GM12878 (cell line): ENCODE measurements at regions not wholly inside any gene's neighbourhood (a gene's known extent, or its start where the extent isn't known, plus 50 kb on each side); places are given as distances from the start of the nearest gene placed in this dataset.

Experiments
- ATAC-seq: fragments of 200-7000 bp; cut with Tn5 transposase; 3 replicates; pipeline ENCODE4 v1.9.1; 2020; ENCODE audit warnings: mild to moderate bottlenecking, moderate library complexity
- BruUV-seq: library from RNA; stranded (reverse); fragments of 400-500 nt; replicated peaks from 2 replicates; lab custom pipeline; 2021; lab: Mats Ljungman, UMichigan
- CTCF ChIA-PET: fragments of 300-600 bp; sonication (Branson Sonifier 250); formaldehyde crosslinking; extraction: SDS; loops from one replicate; lab custom pipeline; 2021; ENCODE audit warnings: inconsistent platforms; lab: Yijun Ruan, JAX
- POLR2A ChIA-PET: fragments of 350-600 bp; formaldehyde crosslinking; extraction: SDS; loops from one replicate; lab custom pipeline; 2021; ENCODE audit warnings: inconsistent platforms; lab: Charles Lee
- RAD21 ChIA-PET: fragments of 300-600 bp; sonication (Branson Sonifier 250); formaldehyde crosslinking; loops from one replicate; lab custom pipeline; 2023; ENCODE audit warnings: antibody characterized with exemption; ENCODE audit not compliant: unreplicated experiment; lab: Charles Lee
- SMC1A ChIA-PET: fragments of 300-600 bp; sonication (Branson Sonifier 250); formaldehyde crosslinking; loops from one replicate; lab custom pipeline; 2023; ENCODE audit not compliant: unreplicated experiment, uncharacterized antibody; lab: Charles Lee
- DNase-seq: peaks from one replicate; pipeline ENCODE4 v3.0.0-alpha.2; 2011; ENCODE audit warnings: low read depth, low spot score
- FAIRE-seq: peaks from 3 replicates; lab custom pipeline; 2011; peaks lifted over from hg19 to GRCh38; lab: Jason Lieb, UNC
- H2AFZ ChIP-seq: 2 replicates; pipeline ENCODE4 v1.6.0; 2011; ENCODE audit warnings: low read depth, low read length, control low read depth; ENCODE audit not compliant: control insufficient read depth
- H3K27ac ChIP-seq: 2 replicates; pipeline ENCODE4 v1.5.1; 2011; ENCODE audit warnings: control low read depth; ENCODE audit not compliant: control insufficient read depth, insufficient read depth
- H3K27me3 ChIP-seq, 2 experiments: replicated peaks in 1 of 2; 2 replicates each; pipeline versions ENCODE4 v1.6.0 to v1.6.1; 2011; ENCODE audit warnings: low read length in 1 of 2; ENCODE audit not compliant: control insufficient read depth in 2 of 2, insufficient read depth in 2 of 2
- H3K36me3 ChIP-seq, 2 experiments: 2 replicates each; pipeline ENCODE4 v1.5.1; 2011; ENCODE audit warnings: low read length in 1 of 2; ENCODE audit not compliant: control insufficient read depth in 2 of 2, insufficient read depth in 2 of 2
- H3K4me1 ChIP-seq: 2 replicates; pipeline ENCODE4 v1.6.1; 2011; ENCODE audit warnings: mild to moderate bottlenecking, low read length, moderate library complexity, mixed read lengths; ENCODE audit not compliant: control insufficient read depth, insufficient read depth
- H3K4me2 ChIP-seq: 2 replicates; pipeline ENCODE4 v1.6.0; 2011; ENCODE audit warnings: control low read depth; ENCODE audit not compliant: control insufficient read depth, insufficient read depth
- H3K4me3 ChIP-seq: fragments of 200-600 bp; sonication (generic); 2 replicates; pipeline ENCODE4 v1.5.1; 2016
- H3K79me2 ChIP-seq: 2 replicates; pipeline ENCODE4 v1.6.0; 2011; ENCODE audit warnings: low read length; ENCODE audit not compliant: control insufficient read depth, insufficient read depth
- H3K9ac ChIP-seq: 2 replicates; pipeline ENCODE4 v1.8.0; 2011; ENCODE audit warnings: low read length, control low read depth, mixed read lengths; ENCODE audit not compliant: control insufficient read depth, insufficient read depth
- H3K9me3 ChIP-seq: replicated peaks from 3 replicates; pipeline ENCODE4 v1.5.1; 2011; ENCODE audit warnings: mild to moderate bottlenecking, low read length; ENCODE audit not compliant: control insufficient read depth, insufficient read depth
- H4K20me1 ChIP-seq: 2 replicates; pipeline ENCODE4 v1.6.0; 2011; ENCODE audit not compliant: control insufficient read depth, insufficient read depth
- ATF7 ChIP-seq: fragments of 450-650 bp; IDR thresholded peaks from 2 replicates; pipeline ENCODE4 v1.6.1; 2016; ENCODE audit warnings: low read depth, mild to moderate bottlenecking
- BHLHE40 ChIP-seq, 2 experiments: fragments of 450-650 bp in 1 of 2; IDR thresholded peaks; 2 replicates each; pipeline ENCODE4 v1.6.1; 2011 to 2017; ENCODE audit warnings: low read depth in 2 of 2, borderline replicate concordance in 1 of 2, improper control_type of control experiment in 1 of 2, low read length in 1 of 2, mild to moderate bottlenecking in 1 of 2
- ELK1 ChIP-seq: IDR thresholded peaks from 2 replicates; pipeline ENCODE4 v1.6.1; 2012; ENCODE audit warnings: low read depth, low read length, improper control_type of control experiment
- EP300 ChIP-seq, 2 experiments: fragments of 150-350 bp in 1 of 2; IDR thresholded peaks; 2 replicates each; pipeline ENCODE4 v1.6.1; 2011 to 2012; ENCODE audit warnings: low read depth in 2 of 2, low read length in 2 of 2, borderline replicate concordance in 1 of 2, improper control_type of control experiment in 1 of 2, inconsistent platforms in 1 of 2; ENCODE audit not compliant: control insufficient read depth in 1 of 2
- ETV6 ChIP-seq, 2 experiments: fragments of 450-650 bp in 1 of 2; IDR thresholded peaks in 1 of 2; conservative IDR thresholded peaks in 1 of 2; 2 replicates each; pipeline ENCODE4 v1.6.1; 2014; ENCODE audit warnings: antibody characterized with exemption in 1 of 2, borderline replicate concordance in 1 of 2, low read depth in 1 of 2, mild to moderate bottlenecking in 1 of 2, moderate library complexity in 1 of 2
- FOXK2 ChIP-seq: fragments of 450-650 bp; IDR thresholded peaks from 2 replicates; pipeline ENCODE4 v1.6.1; 2017; ENCODE audit warnings: mild to moderate bottlenecking, moderate library complexity
- FOXM1 ChIP-seq: IDR thresholded peaks from 2 replicates; pipeline ENCODE4 v1.6.1; 2012; ENCODE audit warnings: low read depth, mild to moderate bottlenecking, inconsistent platforms, low read length, moderate library complexity
- MTA3 ChIP-seq: IDR thresholded peaks from 2 replicates; pipeline ENCODE4 v1.6.1; 2012; ENCODE audit warnings: low read length, inconsistent platforms, borderline replicate concordance
- PAX5 ChIP-seq: IDR thresholded peaks from 2 replicates; pipeline ENCODE4 v1.6.1; 2011; ENCODE audit warnings: low read depth, low read length, borderline replicate concordance
- RFX5 ChIP-seq: IDR thresholded peaks from 2 replicates; pipeline ENCODE4 v1.6.1; 2011; ENCODE audit warnings: low read depth, low read length, improper control_type of control experiment
- SUPT20H ChIP-seq: IDR thresholded peaks from 2 replicates; pipeline ENCODE4 v1.6.1; 2011; ENCODE audit warnings: low read depth, mild to moderate bottlenecking, low read length, moderate library complexity, borderline replicate concordance; ENCODE audit not compliant: control insufficient read depth
- SUZ12 ChIP-seq: fragments of 200-600 bp; sonication (generic); IDR thresholded peaks from one replicate; pipeline ENCODE4 v1.6.1; 2018; ENCODE audit warnings: antibody characterized with exemption, mild to moderate bottlenecking; ENCODE audit not compliant: unreplicated experiment
- ZNF207 ChIP-seq: fragments of 450-650 bp; IDR thresholded peaks from 2 replicates; pipeline ENCODE4 v1.6.1; 2014; ENCODE audit warnings: antibody characterized with exemption, mild to moderate bottlenecking, borderline replicate concordance
- ZNF384 ChIP-seq: IDR thresholded peaks from 2 replicates; pipeline ENCODE4 v1.6.1; 2012; ENCODE audit warnings: low read depth, mild to moderate bottlenecking, low read length, improper control_type of control experiment, borderline replicate concordance
- WGBS: methylation state at CpG from one replicate; pipeline ENCODE4 v1.1.6; 2016; ENCODE audit warnings: low lambda C conversion rate; ENCODE audit not compliant: insufficient replicate concordance, insufficient coverage; ENCODE audit errors: missing lambda C conversion rate; 5-methylcytosine and 5-hydroxymethylcytosine counted together
- in situ Hi-C: fragments of 300-500 bp; cut with MboI; formaldehyde crosslinking; loops from 9 replicates; pipeline ENCODE4 v1.14.3; 2018; ENCODE audit warnings: mixed read lengths
- intact Hi-C: fragments of 100-400 bp; cut with micrococcal nuclease; formaldehyde crosslinking; loops from one replicate; pipeline ENCODE4 v1.14.2; 2022; ENCODE audit not compliant: unreplicated experiment

- H3K27me3 ChIP-seq: no peaks in the 10 kb centered on the region
- FAIRE-seq (no peak), ATAC-seq (no peak)
- no peaks in the 10 kb centered on the region for H3K9me3 ChIP-seq
- H3K79me2 ChIP-seq: no peaks in the 10 kb centered on the region
- H3K27ac ChIP-seq: no peak overlapping the region
- TF ChIP-seq ZNF384: no peak
- TF ChIP-seq BHLHE40 (IDR thresholded peaks at IDR 0.05; ENCODE audit: borderline replicate concordance in 1 of 2, low read depth in 2 of 2, low read length in 1 of 2): no peak
- TF ChIP-seq RFX5: no peak
- TF ChIP-seq PAX5: no peak
- no peak for TF ChIP-seq ZNF207
- no peak for TF ChIP-seq EP300 (IDR thresholded peaks at IDR 0.05; ENCODE audit: borderline replicate concordance in 1 of 2, control insufficient read depth in 1 of 2, low read depth in 2 of 2, low read length in 2 of 2)
- TF ChIP-seq ETV6 (conservative IDR thresholded peaks at IDR 0.05 in 1 of 2, IDR thresholded peaks at IDR 0.05 in 1 of 2; ENCODE audit: borderline replicate concordance in 1 of 2, low read depth in 1 of 2): no peak
- TF ChIP-seq ATF7: no peak
- no peak for TF ChIP-seq SUZ12
- TF ChIP-seq FOXM1: no peak
- no peak for TF ChIP-seq MTA3
- no peak for TF ChIP-seq FOXK2
- no peak for TF ChIP-seq ELK1
- no peak for TF ChIP-seq SUPT20H
- TF ChIP-seq, all 136 proteins: peak for 0
- no TSS peak for BruUV-seq
- no peaks in the 10 kb centered on the region for H3K36me3 ChIP-seq
- H3K4me2 ChIP-seq: no peak overlapping the region
- WGBS: 23% methylated on average over 3 of the region's 3 CpGs
- in situ Hi-C loops: no loop called here
- H3K4me3 ChIP-seq: no peak overlapping the region
- ChIA-PET SMC1A (interaction anchor here (0.7 kb wide), 1 partner anchor 25 kb away, joined by 3 read pairs; no protein-coding TSS in a partner anchor), RAD21 (no interaction called here), CTCF (no interaction called here), POLR2A (no interaction called here)
- intact Hi-C loops: no loop called here
- no peak overlapping the region for H3K9ac ChIP-seq
- no peaks in the 10 kb centered on the region for H4K20me1 ChIP-seq
- no peaks in the 10 kb centered on the region for H3K4me1 ChIP-seq
- DNase-seq: no peak
- no peak overlapping the region for H2AFZ ChIP-seq
Measured at GRCh38 chr14:81938341-81938740, 404.7 kb upstream of the SEL1L start.
